ENCODE measurements at regions not wholly inside any gene's neighbourhood (a gene's known extent, or its start where the extent isn't known, plus 50 kb on each side); places are given as distances from the start of the nearest gene placed in this dataset.

- no peak for TF ChIP-seq EZH2 (IDR thresholded peaks at IDR 0.05)
- no peak for TF ChIP-seq POLR2AphosphoS5 (IDR thresholded peaks at IDR 0.05; ENCODE audit: borderline replicate concordance, low read depth, low read length)
- TF ChIP-seq FOXP2 (optimal IDR thresholded peaks at IDR 0.05; ENCODE audit: control extremely low read depth, extremely low read length, insufficient read depth) = no peak
Observed at GRCh38 chr5:105702323-105702722, 1968.4 kb downstream of the EFNA5 start.

GRCh38 chr5:105696440-105696839 lies 1974.3 kb downstream of the EFNA5 start:
- Histone ChIP-seq H3K4me3 (no peak overlapping the region), H3K36me3 (ENCODE audit: insufficient read depth, low read length) (no peaks in the 10 kb centered on the region), H3K27ac (no peak overlapping the region), H3K9me3 (ENCODE audit: low read depth, low read length) (no peaks in the 10 kb centered on the region), H3K9ac (ENCODE audit: insufficient read length) (no peak overlapping the region)
- TF ChIP-seq POLR2AphosphoS5 (IDR thresholded peaks at IDR 0.05; ENCODE audit: borderline replicate concordance, low read depth, low read length) = no peak
- TF ChIP-seq EZH2 (IDR thresholded peaks at IDR 0.05) = no peak
- TF ChIP-seq FOXP2 (optimal IDR thresholded peaks at IDR 0.05; ENCODE audit: control extremely low read depth, extremely low read length, insufficient read depth) = no peak
- no peak for DNase-seq (ENCODE audit: low read depth, low spot score)

More at GRCh38 chr5:105702323-105702722, 1968.4 kb downstream of the EFNA5 start:
- no peak for DNase-seq (ENCODE audit: low read depth, low spot score)
- H3K27ac ChIP-seq = no peak overlapping the region
- no peak overlapping the region for H3K4me3 ChIP-seq
- H3K9ac ChIP-seq (ENCODE audit: insufficient read length) = no peak overlapping the region
- no peaks in the 10 kb centered on the region for H3K36me3 ChIP-seq (ENCODE audit: insufficient read depth, low read length)
- H3K9me3 ChIP-seq (ENCODE audit: low read depth, low read length) = no peaks in the 10 kb centered on the region

DNA sequence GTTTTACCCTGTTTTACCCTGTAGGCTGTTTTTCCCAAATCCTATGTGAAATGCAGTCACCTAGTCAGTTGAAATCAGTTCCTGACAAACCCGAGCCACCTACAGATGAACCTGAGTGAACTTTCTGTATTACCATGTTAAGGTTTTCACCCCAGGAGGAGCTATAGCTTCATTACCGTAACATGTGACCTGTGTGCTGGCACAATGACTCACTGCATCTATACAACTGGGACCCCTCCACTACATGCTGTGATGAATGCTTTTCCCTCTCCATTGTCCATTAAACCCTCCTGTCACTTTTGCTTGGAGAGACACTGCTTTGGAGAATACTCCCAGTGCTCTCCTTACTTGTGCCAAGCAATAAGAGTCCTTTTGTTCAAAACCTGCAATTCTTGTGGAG lies 1974.8 kb downstream of the EFNA5 start:
- no peak for DNase-seq (ENCODE audit: low read depth, low spot score)
- Histone ChIP-seq H3K9me3 (ENCODE audit: low read depth, low read length) (no peaks in the 10 kb centered on the region), H3K27ac (no peak overlapping the region), H3K36me3 (ENCODE audit: insufficient read depth, low read length) (no peaks in the 10 kb centered on the region), H3K9ac (ENCODE audit: insufficient read length) (no peak overlapping the region), H3K4me3 (no peak overlapping the region)
- TF ChIP-seq POLR2AphosphoS5 (IDR thresholded peaks at IDR 0.05; ENCODE audit: borderline replicate concordance, low read depth, low read length) (no peak), EZH2 (IDR thresholded peaks at IDR 0.05) (no peak), FOXP2 (optimal IDR thresholded peaks at IDR 0.05; ENCODE audit: control extremely low read depth, extremely low read length, insufficient read depth) (no peak)

GRCh38 chr5:105689596-105689995 lies 1981.1 kb downstream of the EFNA5 start:
- H3K27ac ChIP-seq = no peak overlapping the region
- no peak for TF ChIP-seq EZH2 (IDR thresholded peaks at IDR 0.05)
- TF ChIP-seq FOXP2 (optimal IDR thresholded peaks at IDR 0.05; ENCODE audit: control extremely low read depth, extremely low read length, insufficient read depth) = no peak
- no peak for TF ChIP-seq POLR2AphosphoS5 (IDR thresholded peaks at IDR 0.05; ENCODE audit: borderline replicate concordance, low read depth, low read length)
- H3K4me3 ChIP-seq = no peak overlapping the region
- no peak overlapping the region for H3K9ac ChIP-seq (ENCODE audit: insufficient read length)
- no peak for DNase-seq (ENCODE audit: low read depth, low spot score)
- no peaks in the 10 kb centered on the region for H3K9me3 ChIP-seq (ENCODE audit: low read depth, low read length)
- H3K36me3 ChIP-seq (ENCODE audit: insufficient read depth, low read length) = no peaks in the 10 kb centered on the region

DNA sequence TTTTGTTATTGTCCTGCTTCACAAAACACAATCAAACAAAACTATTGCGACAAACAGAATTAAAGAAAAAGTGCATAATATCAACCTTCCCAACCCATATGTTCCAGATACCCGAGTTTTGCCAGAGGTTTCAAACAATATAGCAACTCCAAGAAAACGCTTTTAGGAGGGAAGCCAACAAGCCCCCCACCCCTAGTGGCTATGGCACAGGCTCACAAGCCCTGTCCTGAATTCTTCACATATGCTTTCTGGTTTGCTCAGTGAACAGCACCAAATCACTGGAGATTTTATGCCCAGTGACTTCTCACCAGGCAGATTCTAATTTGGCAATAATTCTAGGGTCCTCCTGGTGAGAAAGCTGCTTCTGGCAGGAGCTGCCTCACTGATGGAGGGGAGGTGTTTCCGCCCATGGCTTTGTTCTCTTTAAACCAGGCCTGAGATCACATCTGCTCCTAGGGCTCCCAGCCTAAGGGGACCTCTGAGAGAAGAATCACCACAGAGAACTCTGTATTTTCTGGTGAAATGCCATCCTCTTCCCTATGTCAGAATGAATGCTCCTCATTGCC lies 1982.4 kb downstream of the EFNA5 start:
- no peak for DNase-seq (ENCODE audit: low read depth, low spot score)
- no peak for TF ChIP-seq EZH2 (IDR thresholded peaks at IDR 0.05)
- TF ChIP-seq POLR2AphosphoS5 (IDR thresholded peaks at IDR 0.05; ENCODE audit: borderline replicate concordance, low read depth, low read length) = no peak
- no peak for TF ChIP-seq FOXP2 (optimal IDR thresholded peaks at IDR 0.05; ENCODE audit: control extremely low read depth, extremely low read length, insufficient read depth)
- H3K4me3 ChIP-seq = no peak overlapping the region
- H3K36me3 ChIP-seq (ENCODE audit: insufficient read depth, low read length) = no peaks in the 10 kb centered on the region
- H3K27ac ChIP-seq = no peak overlapping the region
- no peaks in the 10 kb centered on the region for H3K9me3 ChIP-seq (ENCODE audit: low read depth, low read length)
- no peak overlapping the region for H3K9ac ChIP-seq (ENCODE audit: insufficient read length)

- Histone ChIP-seq H3K9me3 (ENCODE audit: low read depth, low read length) (no peaks in the 10 kb centered on the region), H3K27ac (no peak overlapping the region), H3K9ac (ENCODE audit: insufficient read length) (no peak overlapping the region), H3K4me3 (no peak overlapping the region), H3K36me3 (ENCODE audit: insufficient read depth, low read length) (no peaks in the 10 kb centered on the region)
- DNase-seq (ENCODE audit: low read depth, low spot score) = no peak
- TF ChIP-seq EZH2 (IDR thresholded peaks at IDR 0.05) (no peak), FOXP2 (optimal IDR thresholded peaks at IDR 0.05; ENCODE audit: control extremely low read depth, extremely low read length, insufficient read depth) (no peak), POLR2AphosphoS5 (IDR thresholded peaks at IDR 0.05; ENCODE audit: borderline replicate concordance, low read depth, low read length) (no peak)
Observed at GRCh38 chr5:105687493-105687892, 1983.2 kb downstream of the EFNA5 start.

- Histone ChIP-seq H3K36me3 (ENCODE audit: insufficient read depth, low read length) (no peaks in the 10 kb centered on the region), H3K4me3 (no peak overlapping the region), H3K9ac (ENCODE audit: insufficient read length) (no peak overlapping the region), H3K9me3 (ENCODE audit: low read depth, low read length) (peaks cover 7% of the 10 kb centered on the region; the same call in 1 of the 2 replicates), H3K27ac (no peak overlapping the region)
- TF ChIP-seq POLR2AphosphoS5 (IDR thresholded peaks at IDR 0.05; ENCODE audit: borderline replicate concordance, low read depth, low read length) (no peak), EZH2 (IDR thresholded peaks at IDR 0.05) (no peak), FOXP2 (optimal IDR thresholded peaks at IDR 0.05; ENCODE audit: control extremely low read depth, extremely low read length, insufficient read depth) (no peak)
- DNase-seq (ENCODE audit: low read depth, low spot score) = no peak
Observed at GRCh38 chr5:105685884-105686283, 1984.9 kb downstream of the EFNA5 start.

GRCh38 chr5:105684799-105685198 lies 1985.9 kb downstream of the EFNA5 start:
- H3K36me3 ChIP-seq (ENCODE audit: insufficient read depth, low read length) = no peaks in the 10 kb centered on the region
- TF ChIP-seq FOXP2 (optimal IDR thresholded peaks at IDR 0.05; ENCODE audit: control extremely low read depth, extremely low read length, insufficient read depth) (no peak), POLR2AphosphoS5 (IDR thresholded peaks at IDR 0.05; ENCODE audit: borderline replicate concordance, low read depth, low read length) (no peak), EZH2 (IDR thresholded peaks at IDR 0.05) (no peak)
- H3K27ac ChIP-seq = no peak overlapping the region
- no peak for DNase-seq (ENCODE audit: low read depth, low spot score)
- no peak overlapping the region for H3K4me3 ChIP-seq
- H3K9ac ChIP-seq (ENCODE audit: insufficient read length) = no peak overlapping the region
- peaks cover 7% of the 10 kb centered on the region; the same call in 1 of the 2 replicates for H3K9me3 ChIP-seq (ENCODE audit: low read depth, low read length)

Data from SK-N-MC (cell line).